Uterus (tissue), 2 donors: ENCODE measurements at regions not wholly inside any gene's neighbourhood (a gene's known extent, or its start where the extent isn't known, plus 50 kb on each side); places are given as distances from the start of the nearest gene placed in this dataset.

ENCODE experiments used
- CTCF ChIP-seq, 4 experiments: fragments of 200-600 bp in 2 of 4; fragments of 450-650 bp in 2 of 4; sonication (generic) in 2 of 4; IDR thresholded peaks; one replicate each; pipeline ENCODE4 v1.5.1; 2016 to 2019; ENCODE audit warnings: antibody characterized with exemption in 4 of 4, mild to moderate bottlenecking in 2 of 4, moderate library complexity in 1 of 4
- POLR2A ChIP-seq, 2 donors: fragments of 450-650 bp; IDR thresholded peaks; one replicate each; pipeline ENCODE4 v1.6.1; 2016; ENCODE audit warnings: antibody characterized with exemption in 2 of 2, mild to moderate bottlenecking in 1 of 2, moderate library complexity in 1 of 2

- TF ChIP-seq CTCF (IDR thresholded peaks at IDR 0.05): no peak
- TF ChIP-seq POLR2A (IDR thresholded peaks at IDR 0.05): no peak
Observed at GRCh38 chr19:28634837-28635236, 578.1 kb downstream of the UQCRFS1 start.
